ENCODE measurements at regions not wholly inside any gene's neighbourhood (a gene's known extent, or its start where the extent isn't known, plus 50 kb on each side); places are given as distances from the start of the nearest gene placed in this dataset.
A peak's percentile ranks its signal among the peaks of the same experiment; 100 is the strongest.
"Not testable (repeated sequence)": the region's sequence is repeated elsewhere in the genome, so short reads cannot be mapped to it uniquely, and the experiment has no call there.

GRCh38 chrY:7417946-7418345 lies 506.4 kb upstream of the AMELY start:
- DNase-seq (no peak), ATAC-seq (ENCODE audit: low read depth) (no peak)
- POLR2A ChIA-PET, result no interaction called here
- Mint-ChIP-seq H3K27me3 (no peaks in the 10 kb centered on the region), H3K4me1 (no peaks in the 10 kb centered on the region), H3K9me3 (no peaks in the 10 kb centered on the region), H3K4me3 (no peak overlapping the region), H3K27ac (no peak overlapping the region), H3K36me3 (no peaks in the 10 kb centered on the region)

DNA sequence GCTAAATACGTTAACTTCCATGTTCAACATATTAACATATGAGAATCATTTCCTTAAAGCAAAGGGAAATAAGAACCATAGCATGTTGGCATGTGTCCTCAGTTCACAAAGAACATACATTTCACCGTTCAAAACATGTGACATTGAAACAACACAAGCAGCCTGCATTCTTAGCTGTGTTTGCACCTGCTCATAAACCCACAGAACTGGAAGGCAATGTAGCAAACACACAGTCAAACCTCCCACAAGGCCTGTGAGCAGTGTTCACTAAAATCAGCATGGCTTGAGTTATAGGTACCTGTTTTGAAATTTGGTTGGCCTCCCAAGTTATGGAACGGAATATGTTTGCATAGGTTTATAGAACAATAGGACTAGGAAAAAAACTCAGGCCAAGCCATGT lies 504.9 kb upstream of the AMELY start:
- Mint-ChIP-seq H3K9me3 (no peaks in the 10 kb centered on the region), H3K27ac (no peak overlapping the region)

DNA sequence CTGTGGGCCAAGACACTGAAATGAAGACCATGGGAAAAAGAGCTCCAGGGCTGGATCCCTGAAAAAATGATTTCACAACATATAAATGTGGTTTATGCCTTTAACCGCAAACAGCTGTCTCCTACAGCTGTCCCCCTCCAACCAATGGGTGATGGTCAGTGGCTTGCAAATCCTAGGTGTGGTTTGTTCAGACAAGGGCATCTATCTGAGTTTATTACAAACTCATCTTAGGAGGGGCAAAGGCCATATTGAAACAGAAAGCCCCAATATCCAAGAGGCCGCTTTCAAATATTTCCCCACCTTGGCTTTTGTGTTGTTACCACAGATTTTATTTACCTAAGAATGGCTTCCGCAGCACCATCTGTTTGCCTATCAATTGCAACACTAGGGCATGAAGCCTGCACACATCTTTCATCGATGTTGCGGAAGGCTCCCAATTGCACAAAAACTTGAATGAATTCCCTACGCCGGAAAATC lies 503.6 kb upstream of the AMELY start:
- ATAC-seq (ENCODE audit: low read depth), result no peak
- no peaks in the 10 kb centered on the region for H3K27me3 Mint-ChIP-seq
- H3K4me3 Mint-ChIP-seq, result no peak overlapping the region
- no peaks in the 10 kb centered on the region for H3K9me3 Mint-ChIP-seq
- H3K4me1 Mint-ChIP-seq, result no peaks in the 10 kb centered on the region
- H3K36me3 Mint-ChIP-seq, result no peaks in the 10 kb centered on the region
- H3K27ac Mint-ChIP-seq, result no peak overlapping the region
- POLR2A ChIA-PET, result no interaction called here
- no peak for DNase-seq

More for the DNA sequence above, 504.9 kb upstream of the AMELY start:
- H3K27me3 Mint-ChIP-seq, result no peaks in the 10 kb centered on the region
- H3K36me3 Mint-ChIP-seq, result no peaks in the 10 kb centered on the region
- no peak overlapping the region for H3K4me3 Mint-ChIP-seq
- DNase-seq, result no peak
- no peak for ATAC-seq (ENCODE audit: low read depth)
- POLR2A ChIA-PET, result no interaction called here
- H3K4me1 Mint-ChIP-seq, result no peaks in the 10 kb centered on the region

DNA sequence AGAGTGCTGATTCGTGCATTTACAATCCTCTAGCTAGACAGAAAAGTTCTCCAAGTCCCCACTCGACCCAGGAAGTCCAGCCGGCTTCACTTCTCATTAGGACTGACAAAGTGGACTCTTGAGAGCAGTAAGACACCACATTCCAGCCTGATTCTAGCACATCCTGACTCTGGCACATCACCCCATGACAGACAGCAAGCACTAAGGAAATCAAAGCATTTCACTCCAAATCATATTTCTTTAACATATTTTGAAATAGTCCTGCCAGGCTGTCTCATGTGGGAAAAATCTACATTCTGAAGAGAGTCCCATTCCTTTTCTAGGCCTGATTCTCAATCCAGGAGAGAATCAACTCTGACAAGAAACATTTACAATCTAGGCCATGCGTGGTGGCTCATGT lies 478.5 kb upstream of the AMELY start:
- no peaks in the 10 kb centered on the region for H3K27me3 Mint-ChIP-seq
- DNase-seq (no peak), ATAC-seq (ENCODE audit: low read depth) (no peak)
- no peak overlapping the region for H3K27ac Mint-ChIP-seq
- no peaks in the 10 kb centered on the region for H3K4me1 Mint-ChIP-seq
- H3K36me3 Mint-ChIP-seq, result peaks cover 30% of the 10 kb centered on the region
- H3K4me3 Mint-ChIP-seq, result no peak overlapping the region
- POLR2A ChIA-PET, result no interaction called here
- H3K9me3 Mint-ChIP-seq, result peaks cover 21% of the 10 kb centered on the region

- H3K4me3 Mint-ChIP-seq, result no peak overlapping the region
- peaks cover 24% of the 10 kb centered on the region for H3K36me3 Mint-ChIP-seq
- peaks cover 7% of the 10 kb centered on the region for H3K4me1 Mint-ChIP-seq
- no peak for ATAC-seq (ENCODE audit: low read depth)
- no peaks in the 10 kb centered on the region for H3K9me3 Mint-ChIP-seq
- no peak for DNase-seq
- H3K27me3 Mint-ChIP-seq, result no peaks in the 10 kb centered on the region
- POLR2A ChIA-PET, result no interaction called here
- no peak overlapping the region for H3K27ac Mint-ChIP-seq
Measured at GRCh38 chrY:7382988-7383387, 471.4 kb upstream of the AMELY start.

- no peak overlapping the region for H3K4me3 Mint-ChIP-seq
- no peak overlapping the region for H3K27ac Mint-ChIP-seq
- H3K36me3 Mint-ChIP-seq, result peaks cover 23% of the 10 kb centered on the region
- peaks cover 1% of the 10 kb centered on the region for H3K4me1 Mint-ChIP-seq
- POLR2A ChIA-PET, result no interaction called here
- H3K9me3 Mint-ChIP-seq, result no peaks in the 10 kb centered on the region
- DNase-seq, result no peak
- no peaks in the 10 kb centered on the region for H3K27me3 Mint-ChIP-seq
- no peak for ATAC-seq (ENCODE audit: low read depth)
Measured at GRCh38 chrY:7377091-7377490, 465.5 kb upstream of the AMELY start.

GRCh38 chrY:7374485-7374884 lies 462.9 kb upstream of the AMELY start:
- H3K4me1 Mint-ChIP-seq; POLR2A ChIA-PET; ATAC-seq (ENCODE audit: low read depth); H3K27me3 Mint-ChIP-seq; H3K4me3 Mint-ChIP-seq; DNase-seq; H3K9me3 Mint-ChIP-seq; H3K27ac Mint-ChIP-seq: not testable (repeated sequence)
- peaks cover 22% of the 10 kb centered on the region for H3K36me3 Mint-ChIP-seq

DNA sequence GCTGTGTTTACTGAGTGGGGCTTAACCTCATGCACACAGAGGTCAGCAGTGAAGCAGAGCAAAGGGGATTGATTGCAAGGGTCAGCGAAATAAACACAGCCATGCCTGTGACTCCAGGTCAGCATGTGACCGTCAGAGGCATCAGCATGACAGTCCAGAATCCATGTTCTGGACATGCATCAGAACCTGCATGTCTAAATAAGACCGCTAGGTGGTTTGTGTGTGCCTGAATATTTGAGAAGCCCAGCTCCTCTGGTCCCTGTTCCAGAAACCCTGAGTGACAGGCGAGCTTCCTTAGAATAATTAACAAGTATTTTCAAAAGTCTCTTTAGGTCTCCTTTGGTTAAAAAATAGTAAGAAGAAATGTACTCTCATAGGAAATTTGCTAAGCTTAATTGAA lies 460.4 kb upstream of the AMELY start:
- H3K4me3 Mint-ChIP-seq; H3K27me3 Mint-ChIP-seq; POLR2A ChIA-PET; H3K9me3 Mint-ChIP-seq; H3K4me1 Mint-ChIP-seq; ATAC-seq (ENCODE audit: low read depth); H3K27ac Mint-ChIP-seq; DNase-seq: not testable (repeated sequence)
- peaks cover 14% of the 10 kb centered on the region for H3K36me3 Mint-ChIP-seq

DNA sequence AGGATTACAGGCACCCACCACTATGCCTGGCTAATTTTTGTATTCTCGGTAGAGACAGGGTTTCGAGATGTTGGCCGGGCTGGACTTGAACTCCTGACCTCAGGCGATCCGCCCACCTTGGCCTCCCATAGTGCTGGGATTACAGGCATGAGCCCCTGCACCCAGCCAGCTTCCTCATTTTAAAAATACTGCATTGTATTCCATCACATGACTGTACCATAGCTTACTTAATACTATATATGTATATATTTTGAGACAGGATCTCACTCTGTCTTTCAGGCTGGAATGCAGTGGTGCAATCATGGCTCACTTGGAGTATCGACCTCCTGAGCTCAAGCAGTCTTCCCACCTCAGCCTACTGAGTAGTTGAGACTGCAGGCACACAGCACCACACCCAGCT lies 459.5 kb upstream of the AMELY start:
- H3K36me3 Mint-ChIP-seq; POLR2A ChIA-PET; H3K27ac Mint-ChIP-seq; DNase-seq; H3K4me3 Mint-ChIP-seq; ATAC-seq (ENCODE audit: low read depth); H3K27me3 Mint-ChIP-seq; H3K9me3 Mint-ChIP-seq; H3K4me1 Mint-ChIP-seq: not testable (repeated sequence)

GRCh38 chrY:7359520-7359919 lies 448.0 kb upstream of the AMELY start:
- Mint-ChIP-seq H3K4me3 (no peak overlapping the region), H3K4me1 (no peaks in the 10 kb centered on the region), H3K27ac (no peak overlapping the region), H3K36me3 (peaks cover 20% of the 10 kb centered on the region), H3K27me3 (no peaks in the 10 kb centered on the region), H3K9me3 (no peaks in the 10 kb centered on the region)
- ATAC-seq (ENCODE audit: low read depth) (no peak), DNase-seq (no peak)
- POLR2A ChIA-PET, result no interaction called here

GRCh38 chrY:7358103-7358752 lies 446.7 kb upstream of the AMELY start:
- Mint-ChIP-seq H3K27me3 (no peaks in the 10 kb centered on the region), H3K27ac (no peak overlapping the region), H3K36me3 (peaks cover 19% of the 10 kb centered on the region), H3K4me3 (no peak overlapping the region), H3K9me3 (no peaks in the 10 kb centered on the region), H3K4me1 (no peaks in the 10 kb centered on the region)
- ATAC-seq (ENCODE audit: low read depth) (no peak), DNase-seq (no peak)
- POLR2A ChIA-PET, result no interaction called here

GRCh38 chrY:7355891-7356290 lies 444.3 kb upstream of the AMELY start:
- H3K4me3 Mint-ChIP-seq; H3K27me3 Mint-ChIP-seq; H3K4me1 Mint-ChIP-seq; DNase-seq; H3K9me3 Mint-ChIP-seq; H3K27ac Mint-ChIP-seq; ATAC-seq (ENCODE audit: low read depth); POLR2A ChIA-PET: not testable (repeated sequence)
- peaks cover 19% of the 10 kb centered on the region for H3K36me3 Mint-ChIP-seq

GRCh38 chrY:7344661-7345060 lies 433.1 kb upstream of the AMELY start:
- Mint-ChIP-seq H3K4me3 (no peak overlapping the region), H3K36me3 (peaks cover 8% of the 10 kb centered on the region)

DNA sequence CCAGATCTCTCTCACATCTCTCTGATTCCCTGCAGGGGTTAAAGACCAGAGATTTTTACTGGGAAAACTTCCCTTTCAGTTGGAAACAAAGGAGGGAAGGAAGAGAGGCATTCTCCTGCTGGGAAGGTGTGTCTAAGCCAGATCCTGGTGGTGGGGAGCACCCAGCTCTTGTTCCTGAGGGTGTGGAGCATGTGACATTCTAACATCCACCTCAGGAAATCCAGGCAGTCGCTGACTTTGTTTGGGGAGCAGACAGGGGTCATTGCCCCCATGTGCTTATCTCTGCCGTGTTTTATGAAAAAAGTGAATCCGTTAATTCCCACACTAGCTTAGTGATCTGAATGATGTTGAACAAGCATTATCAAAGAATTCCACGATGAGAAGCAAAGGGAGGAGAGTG lies 431.7 kb upstream of the AMELY start:
- peaks cover 20% of the 10 kb centered on the region for H3K4me1 Mint-ChIP-seq
- H3K36me3 Mint-ChIP-seq, result peaks cover 14% of the 10 kb centered on the region
- POLR2A ChIA-PET, result no interaction called here
- no peaks in the 10 kb centered on the region for H3K27me3 Mint-ChIP-seq
- DNase-seq, result no peak
- no peaks in the 10 kb centered on the region for H3K9me3 Mint-ChIP-seq
- ATAC-seq (ENCODE audit: low read depth), result no peak
- H3K4me3 Mint-ChIP-seq, result no peak overlapping the region
- H3K27ac Mint-ChIP-seq, result peak overlapping the region; percentile 52

More at GRCh38 chrY:7344661-7345060, 433.1 kb upstream of the AMELY start:
- Mint-ChIP-seq H3K27ac (peak overlapping the region; percentile 25), H3K4me1 (peaks cover 10% of the 10 kb centered on the region), H3K9me3 (no peaks in the 10 kb centered on the region), H3K27me3 (no peaks in the 10 kb centered on the region)
- peak; percentile 38 for DNase-seq
- ATAC-seq (ENCODE audit: low read depth), result peak; percentile 43
- POLR2A ChIA-PET, result no interaction called here

GRCh38 chrY:7342732-7343131 lies 431.2 kb upstream of the AMELY start:
- H3K27me3 Mint-ChIP-seq; POLR2A ChIA-PET; ATAC-seq (ENCODE audit: low read depth); DNase-seq; H3K4me3 Mint-ChIP-seq; H3K9me3 Mint-ChIP-seq: not testable (repeated sequence)
- H3K36me3 Mint-ChIP-seq, result peaks cover 15% of the 10 kb centered on the region
- peaks cover 25% of the 10 kb centered on the region for H3K4me1 Mint-ChIP-seq
- H3K27ac Mint-ChIP-seq, result peak overlapping the region; percentile 52

Measured in activated naive CD8-positive, alpha-beta T cell treated with anti-CD3 and anti-CD28 coated beads, Interleukin-2, amount 10 ng/mL, durations not matched to agents 7 days and 5 days (primary cell).